ENCODE measurements at regions not wholly inside any gene's neighbourhood (a gene's known extent, or its start where the extent isn't known, plus 50 kb on each side); places are given as distances from the start of the nearest gene placed in this dataset.

GRCh38 chr2:76599732-76600368 is 889.1 kb upstream of the GCFC2 start:
- H3K36me3 ChIP-seq, result no peaks in the 10 kb centered on the region
- no peak overlapping the region for H3K27ac ChIP-seq
- no peak for DNase-seq
- no peaks in the 10 kb centered on the region for H3K9me3 ChIP-seq
- no peaks in the 10 kb centered on the region for H3K4me1 ChIP-seq
- no peak overlapping the region for H3K4me3 ChIP-seq
- peak; percentile 1 to 45 (median 28) for TF ChIP-seq CTCF (IDR thresholded peaks at IDR 0.05)
- no peak for TF ChIP-seq POLR2A (IDR thresholded peaks at IDR 0.05)
- intact Hi-C loops (cut with DNase I; ENCODE audit: low total_unique reads), result no loop called here
- H3K27me3 ChIP-seq, result no peaks in the 10 kb centered on the region

DNA sequence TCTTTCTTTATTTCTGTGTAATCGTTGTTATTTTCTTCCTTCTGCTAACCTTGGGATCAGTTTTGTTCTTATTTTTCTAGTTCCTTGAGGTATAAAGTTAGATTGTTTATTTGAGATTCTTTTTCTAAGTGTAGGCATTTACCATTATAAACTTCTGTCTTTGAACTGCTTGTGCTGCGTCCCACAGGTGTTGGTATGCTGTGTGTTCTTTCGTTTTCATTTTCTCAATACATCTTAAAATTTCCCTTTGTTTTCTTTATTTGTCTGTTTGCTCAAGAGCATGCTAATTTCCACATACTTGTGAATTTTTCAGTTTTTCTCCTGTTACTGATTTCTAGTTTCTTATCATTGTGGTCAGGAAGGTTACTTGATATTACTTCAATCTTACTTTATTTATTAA is 873.8 kb upstream of the GCFC2 start:
- no peak for TF ChIP-seq CTCF (IDR thresholded peaks at IDR 0.05)
- TF ChIP-seq POLR2A (IDR thresholded peaks at IDR 0.05), result no peak
- intact Hi-C loops (cut with DNase I; ENCODE audit: low total_unique reads), result no loop called here
- no peaks in the 10 kb centered on the region for H3K9me3 ChIP-seq
- DNase-seq, result no peak
- H3K27ac ChIP-seq, result no peak overlapping the region
- H3K27me3 ChIP-seq, result no peaks in the 10 kb centered on the region
- H3K4me1 ChIP-seq, result no peaks in the 10 kb centered on the region
- H3K4me3 ChIP-seq, result no peak overlapping the region
- no peaks in the 10 kb centered on the region for H3K36me3 ChIP-seq

DNA sequence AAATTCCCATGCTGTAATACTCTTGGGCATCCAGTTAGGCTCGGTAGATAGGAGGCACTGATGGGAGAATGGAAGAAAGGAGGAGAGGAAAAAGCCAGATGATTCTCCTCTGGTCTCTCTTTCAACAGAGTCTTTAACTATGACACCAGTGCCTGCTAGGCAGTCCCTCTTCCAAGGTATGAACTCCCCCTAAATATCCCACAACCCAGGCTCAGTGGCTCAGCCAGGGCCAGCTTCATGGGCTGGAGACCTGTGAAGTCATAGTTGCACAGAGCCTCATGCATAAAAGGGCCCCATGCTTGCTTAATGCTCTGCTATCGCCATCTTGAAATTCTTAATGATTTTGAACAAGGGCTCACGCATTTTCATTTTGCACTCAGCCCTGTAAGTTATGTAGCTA is 869.2 kb upstream of the GCFC2 start:
- no peaks in the 10 kb centered on the region for H3K9me3 ChIP-seq
- H3K27me3 ChIP-seq, result no peaks in the 10 kb centered on the region
- no peak overlapping the region for H3K4me3 ChIP-seq
- H3K4me1 ChIP-seq, result no peaks in the 10 kb centered on the region
- TF ChIP-seq CTCF (IDR thresholded peaks at IDR 0.05) (no peak), POLR2A (IDR thresholded peaks at IDR 0.05) (no peak)
- no peaks in the 10 kb centered on the region for H3K36me3 ChIP-seq
- intact Hi-C loops (cut with DNase I; ENCODE audit: low total_unique reads), result no loop called here
- no peak for DNase-seq
- no peak overlapping the region for H3K27ac ChIP-seq

DNA sequence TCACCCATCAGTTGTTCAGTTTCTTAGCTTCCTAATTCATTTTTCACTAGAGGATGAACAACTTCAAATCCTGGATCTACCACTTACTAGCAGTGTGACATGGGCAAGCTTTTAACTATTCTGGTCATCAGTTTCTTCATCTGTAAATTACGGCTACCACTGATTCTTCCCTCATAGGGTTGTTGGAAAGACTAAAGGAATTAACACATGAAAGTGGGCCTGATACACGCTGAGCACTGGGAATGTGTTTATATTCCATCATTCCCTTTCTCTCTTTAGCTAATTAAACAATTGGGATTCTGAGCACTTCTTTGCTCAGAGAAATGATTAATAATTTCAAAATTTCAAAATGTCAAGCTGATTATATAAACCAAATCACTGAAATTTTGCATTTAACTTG is 862.3 kb upstream of the GCFC2 start:
- H3K27me3 ChIP-seq, result no peaks in the 10 kb centered on the region
- TF ChIP-seq POLR2A (IDR thresholded peaks at IDR 0.05), result no peak
- no peak for TF ChIP-seq CTCF (IDR thresholded peaks at IDR 0.05)
- intact Hi-C loops (cut with DNase I; ENCODE audit: low total_unique reads), result no loop called here
- H3K27ac ChIP-seq, result no peak overlapping the region
- no peaks in the 10 kb centered on the region for H3K4me1 ChIP-seq
- H3K4me3 ChIP-seq, result no peak overlapping the region
- no peak for DNase-seq
- no peaks in the 10 kb centered on the region for H3K9me3 ChIP-seq
- no peaks in the 10 kb centered on the region for H3K36me3 ChIP-seq

DNA sequence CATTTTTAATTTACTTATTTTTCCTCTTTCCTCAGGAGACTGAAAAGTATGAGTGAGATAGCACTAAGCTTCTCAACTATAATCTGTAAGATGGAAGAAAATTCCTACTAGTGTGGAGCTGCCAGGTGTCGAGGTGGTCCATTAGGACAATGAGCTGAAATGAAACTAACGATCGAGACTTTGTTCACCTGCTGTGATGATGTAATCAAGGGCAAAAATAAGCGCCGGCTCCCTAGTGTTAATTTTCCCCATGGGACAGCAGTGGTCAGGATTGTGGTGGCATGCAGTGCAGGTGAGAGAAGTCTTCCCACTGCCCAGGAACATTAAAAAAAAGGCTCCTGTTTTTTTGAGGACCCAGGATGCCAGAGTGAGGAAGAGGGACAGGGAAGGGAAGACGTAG is 859.1 kb upstream of the GCFC2 start:
- intact Hi-C loops (cut with DNase I; ENCODE audit: low total_unique reads), result no loop called here

More for the DNA sequence above, 859.1 kb upstream of the GCFC2 start:
- H3K27ac ChIP-seq, result no peak overlapping the region
- H3K9me3 ChIP-seq, result no peaks in the 10 kb centered on the region
- H3K4me3 ChIP-seq, result no peak overlapping the region
- TF ChIP-seq CTCF (IDR thresholded peaks at IDR 0.05), result no peak
- no peak for TF ChIP-seq POLR2A (IDR thresholded peaks at IDR 0.05)
- H3K4me1 ChIP-seq, result no peaks in the 10 kb centered on the region
- no peaks in the 10 kb centered on the region for H3K27me3 ChIP-seq
- no peaks in the 10 kb centered on the region for H3K36me3 ChIP-seq
- DNase-seq, result no peak

Data from uterus (tissue), 3 donors.